Neural progenitor cell (in vitro differentiated cells): ENCODE measurements at regions not wholly inside any gene's neighbourhood (a gene's known extent, or its start where the extent isn't known, plus 50 kb on each side); places are given as distances from the start of the nearest gene placed in this dataset.
"Not testable (repeated sequence)": the region's sequence is repeated elsewhere in the genome, so short reads cannot be mapped to it uniquely, and the experiment has no call there.

Experiments used
- DNase-seq: peaks from one replicate; pipeline ENCODE4 v3.0.0-alpha.2; 2016; ENCODE audit warnings: low spot score
- H2AFZ ChIP-seq: fragments of 200-600 bp; sonication (generic); replicated peaks from 2 replicates; pipeline ENCODE4 v1.6.1; 2016; ENCODE audit warnings: antibody characterized with exemption
- H3F3A ChIP-seq: fragments of 200-600 bp; sonication (generic); 2 replicates; pipeline ENCODE4 v1.6.1; 2016; ENCODE audit warnings: antibody characterized with exemption, low read depth
- H3K27ac ChIP-seq: fragments of 200-600 bp; sonication (generic); 2 replicates; pipeline ENCODE4 v1.5.1; 2016; ENCODE audit warnings: mild to moderate bottlenecking
- H3K27me3 ChIP-seq: fragments of 200-600 bp; sonication (generic); 2 replicates; pipeline ENCODE4 v1.6.1; 2016; ENCODE audit warnings: mild to moderate bottlenecking, moderate library complexity
- H3K36me3 ChIP-seq: fragments of 200-600 bp; sonication (generic); 2 replicates; pipeline ENCODE4 v1.5.1; 2016
- H3K4me1 ChIP-seq: fragments of 200-600 bp; sonication (generic); 2 replicates; pipeline ENCODE4 v1.6.1; 2016; ENCODE audit warnings: mixed run types
- H3K4me2 ChIP-seq: fragments of 200-600 bp; sonication (generic); 2 replicates; pipeline ENCODE4 v1.6.1; 2016
- H3K4me3 ChIP-seq: fragments of 200-600 bp; sonication (generic); 2 replicates; pipeline ENCODE4 v1.5.1; 2016
- H3K79me2 ChIP-seq: fragments of 200-600 bp; sonication (generic); 2 replicates; pipeline ENCODE4 v1.6.1; 2016; ENCODE audit warnings: low read depth
- H3K9ac ChIP-seq: fragments of 200-600 bp; sonication (generic); 2 replicates; pipeline ENCODE4 v1.6.1; 2016
- H3K9me3 ChIP-seq: fragments of 200-600 bp; sonication (generic); 2 replicates; pipeline ENCODE4 v1.5.1; 2016; ENCODE audit warnings: low read depth
- H4K20me1 ChIP-seq: fragments of 200-600 bp; sonication (generic); 2 replicates; pipeline ENCODE4 v1.6.1; 2016; ENCODE audit warnings: low read depth
- H3K27ac Mint-ChIP-seq: 3 replicates; pipeline ENCODE4 v1.8.0; 2021; ENCODE audit warnings: mixed read lengths
- H3K27me3 Mint-ChIP-seq: 2 replicates; pipeline ENCODE4 v1.8.0; 2022; ENCODE audit warnings: low read depth, mild to moderate bottlenecking, inconsistent platforms, moderate library complexity, mixed read lengths; ENCODE audit not compliant: insufficient read depth
- H3K36me3 Mint-ChIP-seq: 3 replicates; pipeline ENCODE4 v1.8.0; 2021; ENCODE audit warnings: mixed read lengths
- H3K4me1 Mint-ChIP-seq: 3 replicates; pipeline ENCODE4 v1.8.0; 2021; ENCODE audit warnings: mixed read lengths
- H3K4me3 Mint-ChIP-seq: 3 replicates; pipeline ENCODE4 v1.8.0; 2021; ENCODE audit warnings: mild to moderate bottlenecking, moderate library complexity, mixed read lengths
- H3K9me3 Mint-ChIP-seq: 3 replicates; pipeline ENCODE4 v1.8.0; 2020; ENCODE audit warnings: mixed read lengths
- CTCF ChIP-seq: fragments of 200-600 bp; sonication (generic); IDR thresholded peaks from 2 replicates; pipeline ENCODE4 v1.5.1; 2017; ENCODE audit warnings: antibody characterized with exemption, mild to moderate bottlenecking
- EZH2 ChIP-seq: fragments of 200-600 bp; sonication (generic); IDR thresholded peaks from 2 replicates; pipeline ENCODE4 v1.6.1; 2017; ENCODE audit warnings: antibody characterized with exemption, mild to moderate bottlenecking, moderate library complexity
- EZH2phosphoT487 ChIP-seq: fragments of 200-600 bp; sonication (generic); IDR thresholded peaks from 2 replicates; pipeline ENCODE4 v1.6.1; 2017; ENCODE audit warnings: antibody characterized with exemption

GRCh38 chr14:71803539-71804260 lies 128.5 kb upstream of the RGS6 start:
- Histone ChIP-seq H3K27me3 (no peaks in the 10 kb centered on the region), H3K4me3 (no peak overlapping the region), H3K36me3 (no peaks in the 10 kb centered on the region), H4K20me1 (no peaks in the 10 kb centered on the region), H2AFZ (no peak overlapping the region), H3K9me3 (no peaks in the 10 kb centered on the region), H3F3A (no peaks in the 10 kb centered on the region), H3K4me1 (peaks cover 6% of the 10 kb centered on the region), H3K27ac (no peak overlapping the region), H3K4me2 (no peak overlapping the region), H3K79me2 (no peaks in the 10 kb centered on the region), H3K9ac (no peak overlapping the region)
- Mint-ChIP-seq H3K27ac (no peak overlapping the region), H3K9me3 (peaks cover 2% of the 10 kb centered on the region), H3K4me3 (no peak overlapping the region), H3K4me1 (peaks cover 3% of the 10 kb centered on the region), H3K27me3 (peaks cover 3% of the 10 kb centered on the region), H3K36me3 (no peaks in the 10 kb centered on the region)
- no peak for DNase-seq
- no peak for TF ChIP-seq EZH2phosphoT487
- no peak for TF ChIP-seq CTCF
- TF ChIP-seq EZH2 = no peak

GRCh38 chr14:71804992-71805391 lies 127.2 kb upstream of the RGS6 start:
- no peak overlapping the region for H3K27ac Mint-ChIP-seq
- Histone ChIP-seq H3K9me3 (no peaks in the 10 kb centered on the region), H3F3A (no peaks in the 10 kb centered on the region), H4K20me1 (no peaks in the 10 kb centered on the region), H3K27me3 (no peaks in the 10 kb centered on the region), H3K4me2 (no peak overlapping the region), H2AFZ (no peak overlapping the region), H3K9ac (no peak overlapping the region), H3K27ac (no peak overlapping the region), H3K4me3 (no peak overlapping the region), H3K36me3 (no peaks in the 10 kb centered on the region), H3K79me2 (no peaks in the 10 kb centered on the region), H3K4me1 (peaks cover 6% of the 10 kb centered on the region)
- H3K9me3 Mint-ChIP-seq = peaks cover 4% of the 10 kb centered on the region
- H3K36me3 Mint-ChIP-seq = no peaks in the 10 kb centered on the region
- no peak for DNase-seq
- TF ChIP-seq EZH2phosphoT487 (no peak), CTCF (no peak), EZH2 (no peak)
- H3K4me1 Mint-ChIP-seq = peaks cover 3% of the 10 kb centered on the region
- no peak overlapping the region for H3K4me3 Mint-ChIP-seq
- peaks cover 3% of the 10 kb centered on the region for H3K27me3 Mint-ChIP-seq

- not testable (repeated sequence) for H3K27me3 Mint-ChIP-seq, H3K4me1 ChIP-seq, H3K27ac ChIP-seq, H3K36me3 Mint-ChIP-seq, H3K4me3 Mint-ChIP-seq, H3K27ac Mint-ChIP-seq, H3F3A ChIP-seq, H3K9ac ChIP-seq, DNase-seq, H3K9me3 ChIP-seq, H3K4me1 Mint-ChIP-seq, H3K79me2 ChIP-seq, H3K36me3 ChIP-seq, H4K20me1 ChIP-seq, H3K27me3 ChIP-seq, H3K4me3 ChIP-seq
- Histone ChIP-seq H2AFZ (peak overlapping the region; percentile 94), H3K4me2 (peak overlapping the region; percentile 9)
- H3K9me3 Mint-ChIP-seq = peaks cover 11% of the 10 kb centered on the region
Observed at GRCh38 chr14:71807049-71807448, 125.2 kb upstream of the RGS6 start.

GRCh38 chr14:71810800-71811199 lies 121.4 kb upstream of the RGS6 start:
- peaks cover 14% of the 10 kb centered on the region for H3K9me3 Mint-ChIP-seq
- not testable (repeated sequence) for H4K20me1 ChIP-seq, H3K9me3 ChIP-seq, DNase-seq, H3F3A ChIP-seq, H3K27me3 Mint-ChIP-seq, H3K4me3 Mint-ChIP-seq, H3K36me3 ChIP-seq, H3K79me2 ChIP-seq, H3K36me3 Mint-ChIP-seq, H3K27ac Mint-ChIP-seq, H3K4me2 ChIP-seq, H2AFZ ChIP-seq, H3K4me1 Mint-ChIP-seq, H3K27ac ChIP-seq, H3K4me1 ChIP-seq, H3K27me3 ChIP-seq, H3K9ac ChIP-seq, H3K4me3 ChIP-seq
